H1 (cell line): ENCODE measurements at regions not wholly inside any gene's neighbourhood (a gene's known extent, or its start where the extent isn't known, plus 50 kb on each side); places are given as distances from the start of the nearest gene placed in this dataset.

Source experiments
- JUND ChIP-seq: IDR thresholded peaks from 2 replicates; pipeline ENCODE4 v1.6.1; 2011; ENCODE audit warnings: mild to moderate bottlenecking, improper control_type of control experiment, low read length
- TF ChIP-seq, protein P1 (sequence below): fragments of 300-600 bp; sonication (generic); IDR thresholded peaks from 2 replicates; pipeline ENCODE4 v1.7.1; 2012; ENCODE audit warnings: low read length, moderate library complexity, mild to moderate bottlenecking, inconsistent platforms; ENCODE audit not compliant: insufficient replicate concordance

DNA sequence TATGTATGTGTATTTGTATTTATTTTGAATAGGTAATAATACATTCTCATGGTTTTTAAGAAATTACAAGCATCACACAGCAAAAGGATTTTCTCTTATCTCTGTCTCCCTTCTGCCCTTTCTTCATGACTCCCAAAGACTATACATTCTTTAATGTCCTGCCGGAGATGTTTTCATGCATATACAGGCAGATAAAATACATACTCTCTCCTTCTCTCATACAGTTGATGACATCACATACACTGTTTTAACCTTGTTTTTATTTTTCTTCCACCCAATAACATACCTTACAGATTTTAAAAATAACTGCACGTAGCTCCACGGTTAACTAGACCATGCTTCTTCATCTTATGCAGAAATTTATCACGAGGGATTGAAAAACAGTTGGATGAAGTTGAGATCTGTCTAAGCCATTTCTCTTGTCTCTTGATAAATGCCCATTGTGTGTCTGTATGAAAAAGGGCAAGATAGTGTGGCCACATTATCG lies 249.8 kb downstream of the EDEM1 start (continued):
- TF ChIP-seq, protein P1, sequence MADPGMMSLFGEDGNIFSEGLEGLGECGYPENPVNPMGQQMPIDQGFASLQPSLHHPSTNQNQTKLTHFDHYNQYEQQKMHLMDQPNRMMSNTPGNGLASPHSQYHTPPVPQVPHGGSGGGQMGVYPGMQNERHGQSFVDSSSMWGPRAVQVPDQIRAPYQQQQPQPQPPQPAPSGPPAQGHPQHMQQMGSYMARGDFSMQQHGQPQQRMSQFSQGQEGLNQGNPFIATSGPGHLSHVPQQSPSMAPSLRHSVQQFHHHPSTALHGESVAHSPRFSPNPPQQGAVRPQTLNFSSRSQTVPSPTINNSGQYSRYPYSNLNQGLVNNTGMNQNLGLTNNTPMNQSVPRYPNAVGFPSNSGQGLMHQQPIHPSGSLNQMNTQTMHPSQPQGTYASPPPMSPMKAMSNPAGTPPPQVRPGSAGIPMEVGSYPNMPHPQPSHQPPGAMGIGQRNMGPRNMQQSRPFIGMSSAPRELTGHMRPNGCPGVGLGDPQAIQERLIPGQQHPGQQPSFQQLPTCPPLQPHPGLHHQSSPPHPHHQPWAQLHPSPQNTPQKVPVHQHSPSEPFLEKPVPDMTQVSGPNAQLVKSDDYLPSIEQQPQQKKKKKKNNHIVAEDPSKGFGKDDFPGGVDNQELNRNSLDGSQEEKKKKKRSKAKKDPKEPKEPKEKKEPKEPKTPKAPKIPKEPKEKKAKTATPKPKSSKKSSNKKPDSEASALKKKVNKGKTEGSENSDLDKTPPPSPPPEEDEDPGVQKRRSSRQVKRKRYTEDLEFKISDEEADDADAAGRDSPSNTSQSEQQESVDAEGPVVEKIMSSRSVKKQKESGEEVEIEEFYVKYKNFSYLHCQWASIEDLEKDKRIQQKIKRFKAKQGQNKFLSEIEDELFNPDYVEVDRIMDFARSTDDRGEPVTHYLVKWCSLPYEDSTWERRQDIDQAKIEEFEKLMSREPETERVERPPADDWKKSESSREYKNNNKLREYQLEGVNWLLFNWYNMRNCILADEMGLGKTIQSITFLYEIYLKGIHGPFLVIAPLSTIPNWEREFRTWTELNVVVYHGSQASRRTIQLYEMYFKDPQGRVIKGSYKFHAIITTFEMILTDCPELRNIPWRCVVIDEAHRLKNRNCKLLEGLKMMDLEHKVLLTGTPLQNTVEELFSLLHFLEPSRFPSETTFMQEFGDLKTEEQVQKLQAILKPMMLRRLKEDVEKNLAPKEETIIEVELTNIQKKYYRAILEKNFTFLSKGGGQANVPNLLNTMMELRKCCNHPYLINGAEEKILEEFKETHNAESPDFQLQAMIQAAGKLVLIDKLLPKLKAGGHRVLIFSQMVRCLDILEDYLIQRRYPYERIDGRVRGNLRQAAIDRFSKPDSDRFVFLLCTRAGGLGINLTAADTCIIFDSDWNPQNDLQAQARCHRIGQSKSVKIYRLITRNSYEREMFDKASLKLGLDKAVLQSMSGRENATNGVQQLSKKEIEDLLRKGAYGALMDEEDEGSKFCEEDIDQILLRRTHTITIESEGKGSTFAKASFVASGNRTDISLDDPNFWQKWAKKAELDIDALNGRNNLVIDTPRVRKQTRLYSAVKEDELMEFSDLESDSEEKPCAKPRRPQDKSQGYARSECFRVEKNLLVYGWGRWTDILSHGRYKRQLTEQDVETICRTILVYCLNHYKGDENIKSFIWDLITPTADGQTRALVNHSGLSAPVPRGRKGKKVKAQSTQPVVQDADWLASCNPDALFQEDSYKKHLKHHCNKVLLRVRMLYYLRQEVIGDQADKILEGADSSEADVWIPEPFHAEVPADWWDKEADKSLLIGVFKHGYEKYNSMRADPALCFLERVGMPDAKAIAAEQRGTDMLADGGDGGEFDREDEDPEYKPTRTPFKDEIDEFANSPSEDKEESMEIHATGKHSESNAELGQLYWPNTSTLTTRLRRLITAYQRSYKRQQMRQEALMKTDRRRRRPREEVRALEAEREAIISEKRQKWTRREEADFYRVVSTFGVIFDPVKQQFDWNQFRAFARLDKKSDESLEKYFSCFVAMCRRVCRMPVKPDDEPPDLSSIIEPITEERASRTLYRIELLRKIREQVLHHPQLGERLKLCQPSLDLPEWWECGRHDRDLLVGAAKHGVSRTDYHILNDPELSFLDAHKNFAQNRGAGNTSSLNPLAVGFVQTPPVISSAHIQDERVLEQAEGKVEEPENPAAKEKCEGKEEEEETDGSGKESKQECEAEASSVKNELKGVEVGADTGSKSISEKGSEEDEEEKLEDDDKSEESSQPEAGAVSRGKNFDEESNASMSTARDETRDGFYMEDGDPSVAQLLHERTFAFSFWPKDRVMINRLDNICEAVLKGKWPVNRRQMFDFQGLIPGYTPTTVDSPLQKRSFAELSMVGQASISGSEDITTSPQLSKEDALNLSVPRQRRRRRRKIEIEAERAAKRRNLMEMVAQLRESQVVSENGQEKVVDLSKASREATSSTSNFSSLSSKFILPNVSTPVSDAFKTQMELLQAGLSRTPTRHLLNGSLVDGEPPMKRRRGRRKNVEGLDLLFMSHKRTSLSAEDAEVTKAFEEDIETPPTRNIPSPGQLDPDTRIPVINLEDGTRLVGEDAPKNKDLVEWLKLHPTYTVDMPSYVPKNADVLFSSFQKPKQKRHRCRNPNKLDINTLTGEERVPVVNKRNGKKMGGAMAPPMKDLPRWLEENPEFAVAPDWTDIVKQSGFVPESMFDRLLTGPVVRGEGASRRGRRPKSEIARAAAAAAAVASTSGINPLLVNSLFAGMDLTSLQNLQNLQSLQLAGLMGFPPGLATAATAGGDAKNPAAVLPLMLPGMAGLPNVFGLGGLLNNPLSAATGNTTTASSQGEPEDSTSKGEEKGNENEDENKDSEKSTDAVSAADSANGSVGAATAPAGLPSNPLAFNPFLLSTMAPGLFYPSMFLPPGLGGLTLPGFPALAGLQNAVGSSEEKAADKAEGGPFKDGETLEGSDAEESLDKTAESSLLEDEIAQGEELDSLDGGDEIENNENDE: no peak
- TF ChIP-seq JUND: no peak
